A673 (cell line): ENCODE measurements at regions not wholly inside any gene's neighbourhood (a gene's known extent, or its start where the extent isn't known, plus 50 kb on each side); places are given as distances from the start of the nearest gene placed in this dataset.

Source experiments
- BruUV-seq: library from RNA; stranded (reverse); fragments of 400-500 nt; replicated peaks from 2 replicates; lab custom pipeline; 2021; lab: Mats Ljungman, UMichigan
- CTCF ChIA-PET: fragments of 300-600 bp; sonication (Branson Sonifier 250); formaldehyde crosslinking; loops from one replicate; lab custom pipeline; 2022; ENCODE audit warnings: antibody characterized with exemption; lab: Charles Lee
- POLR2A ChIA-PET: fragments of 300-600 bp; sonication (Branson Sonifier 250); formaldehyde crosslinking; loops from one replicate; lab custom pipeline; 2022; ENCODE audit warnings: antibody characterized with exemption; ENCODE audit not compliant: low non-redundant PET; lab: Charles Lee
- DNase-seq: peaks from one replicate; pipeline ENCODE4 v3.0.0-alpha.2; 2015; ENCODE audit warnings: low spot score
- H3K27ac ChIP-seq: fragments of 200-600 bp; sonication (generic); 2 replicates; pipeline ENCODE4 v1.5.1; 2016; ENCODE audit warnings: mixed run types, low read depth, mild to moderate bottlenecking, mixed read lengths, antibody characterized with exemption, low read length; ENCODE audit not compliant: poor library complexity, severe bottlenecking
- H3K27me3 ChIP-seq: fragments of 200-600 bp; sonication (generic); replicated peaks from 2 replicates; pipeline ENCODE4 v1.6.1; 2017; ENCODE audit warnings: mixed run types, low read depth, mild to moderate bottlenecking, mixed read lengths, antibody characterized with exemption, low read length; ENCODE audit not compliant: insufficient read depth, poor library complexity
- H3K36me3 ChIP-seq: fragments of 200-600 bp; sonication (generic); 2 replicates; pipeline ENCODE4 v1.6.1; 2016; ENCODE audit warnings: mixed run types, mild to moderate bottlenecking, mixed read lengths, antibody characterized with exemption, low read length; ENCODE audit not compliant: insufficient read depth, poor library complexity, severe bottlenecking
- H3K4me1 ChIP-seq: fragments of 200-600 bp; sonication (generic); 2 replicates; pipeline ENCODE4 v1.6.1; 2017; ENCODE audit warnings: mixed run types, mild to moderate bottlenecking, mixed read lengths, antibody characterized with exemption, low read length; ENCODE audit not compliant: insufficient read depth, poor library complexity, severe bottlenecking
- H3K4me3 ChIP-seq: fragments of 200-600 bp; sonication (generic); 2 replicates; pipeline ENCODE4 v1.5.1; 2016; ENCODE audit warnings: low read depth, mixed run types, mild to moderate bottlenecking, mixed read lengths, low read length; ENCODE audit not compliant: poor library complexity, severe bottlenecking
- H3K9me3 ChIP-seq: fragments of 200-600 bp; sonication (generic); 2 replicates; pipeline ENCODE4 v1.6.1; 2016; ENCODE audit warnings: mixed run types, low read depth, mild to moderate bottlenecking, mixed read lengths, antibody characterized with exemption, low read length; ENCODE audit not compliant: poor library complexity, severe bottlenecking
- EZH2 ChIP-seq: fragments of 200-600 bp; sonication (generic); IDR thresholded peaks from 2 replicates; pipeline ENCODE4 v1.6.1; 2017; ENCODE audit warnings: borderline replicate concordance, low read depth, mild to moderate bottlenecking, mixed read lengths, antibody characterized with exemption, low read length; ENCODE audit not compliant: poor library complexity, severe bottlenecking
- intact Hi-C: fragments of 100-400 bp; cut with micrococcal nuclease; formaldehyde crosslinking; loops from one replicate; pipeline ENCODE4 v1.10.0; 2022; ENCODE audit not compliant: unreplicated experiment
- TF ChIP-seq, protein P1 (sequence below): fragments of 300-800, 200-600 bp; sonication (generic); conservative IDR thresholded peaks from 2 replicates; pipeline ENCODE4 v1.5.1; 2017; ENCODE audit warnings: low read depth, mild to moderate bottlenecking, antibody characterized with exemption, low read length, moderate library complexity, mixed read lengths

DNA sequence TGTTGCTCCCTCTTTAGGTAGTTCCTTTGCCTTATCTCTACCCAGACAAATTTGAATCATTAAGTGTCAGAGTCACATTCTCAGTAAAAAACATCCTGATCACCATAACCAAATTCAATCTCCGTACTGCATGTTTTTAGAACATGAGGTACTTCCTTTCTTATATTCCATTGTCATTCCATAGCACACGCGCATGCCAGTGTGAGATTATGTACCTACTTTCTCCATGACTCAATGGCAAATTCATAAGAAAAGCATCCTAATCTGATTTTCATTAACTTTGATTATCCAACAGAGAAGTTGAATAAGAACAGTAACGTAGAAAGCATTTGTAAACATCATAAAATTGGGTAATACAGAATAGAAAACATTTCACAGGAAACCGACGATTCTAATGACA lies 1118.6 kb upstream of the CDH9 start:
- Histone ChIP-seq H3K4me3 (no peak overlapping the region), H3K36me3 (no peaks in the 10 kb centered on the region), H3K4me1 (no peaks in the 10 kb centered on the region), H3K27ac (no peak overlapping the region), H3K27me3 (no peaks in the 10 kb centered on the region), H3K9me3 (no peaks in the 10 kb centered on the region)
- no peak for DNase-seq
- POLR2A ChIA-PET = no interaction called here
- intact Hi-C loops = no loop called here
- no TSS peak for BruUV-seq
- TF ChIP-seq, protein P1, sequence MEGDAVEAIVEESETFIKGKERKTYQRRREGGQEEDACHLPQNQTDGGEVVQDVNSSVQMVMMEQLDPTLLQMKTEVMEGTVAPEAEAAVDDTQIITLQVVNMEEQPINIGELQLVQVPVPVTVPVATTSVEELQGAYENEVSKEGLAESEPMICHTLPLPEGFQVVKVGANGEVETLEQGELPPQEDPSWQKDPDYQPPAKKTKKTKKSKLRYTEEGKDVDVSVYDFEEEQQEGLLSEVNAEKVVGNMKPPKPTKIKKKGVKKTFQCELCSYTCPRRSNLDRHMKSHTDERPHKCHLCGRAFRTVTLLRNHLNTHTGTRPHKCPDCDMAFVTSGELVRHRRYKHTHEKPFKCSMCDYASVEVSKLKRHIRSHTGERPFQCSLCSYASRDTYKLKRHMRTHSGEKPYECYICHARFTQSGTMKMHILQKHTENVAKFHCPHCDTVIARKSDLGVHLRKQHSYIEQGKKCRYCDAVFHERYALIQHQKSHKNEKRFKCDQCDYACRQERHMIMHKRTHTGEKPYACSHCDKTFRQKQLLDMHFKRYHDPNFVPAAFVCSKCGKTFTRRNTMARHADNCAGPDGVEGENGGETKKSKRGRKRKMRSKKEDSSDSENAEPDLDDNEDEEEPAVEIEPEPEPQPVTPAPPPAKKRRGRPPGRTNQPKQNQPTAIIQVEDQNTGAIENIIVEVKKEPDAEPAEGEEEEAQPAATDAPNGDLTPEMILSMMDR = no peak
- TF ChIP-seq EZH2 = no peak
- CTCF ChIA-PET = no interaction called here

DNA sequence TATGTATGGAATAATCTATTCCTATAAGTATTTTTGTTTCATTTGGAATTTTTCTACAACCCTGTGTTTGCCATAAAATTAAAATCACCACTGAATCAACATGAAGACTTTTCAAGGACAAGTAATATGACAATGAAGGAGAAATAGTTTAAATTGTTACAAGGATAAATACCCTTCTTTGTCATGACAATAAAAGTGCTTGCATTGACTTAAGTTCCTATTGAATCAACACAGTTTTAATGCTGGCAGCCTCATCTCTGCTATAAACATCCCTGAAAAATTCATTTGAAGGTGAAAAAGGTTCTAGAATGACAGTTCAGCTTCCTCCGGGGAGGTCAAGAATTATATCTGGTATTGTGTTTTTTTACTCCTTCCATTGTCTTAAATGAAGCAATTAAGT lies 1105.1 kb upstream of the CDH9 start:
- no peaks in the 10 kb centered on the region for H3K4me1 ChIP-seq
- no TSS peak for BruUV-seq
- TF ChIP-seq EZH2 = no peak
- TF ChIP-seq, protein P1 = no peak
- H3K36me3 ChIP-seq = no peaks in the 10 kb centered on the region
- H3K4me3 ChIP-seq = no peak overlapping the region
- POLR2A ChIA-PET = no interaction called here
- CTCF ChIA-PET = no interaction called here
- H3K9me3 ChIP-seq = no peaks in the 10 kb centered on the region
- DNase-seq = no peak
- H3K27me3 ChIP-seq = no peaks in the 10 kb centered on the region
- intact Hi-C loops = no loop called here
- H3K27ac ChIP-seq = no peak overlapping the region

DNA sequence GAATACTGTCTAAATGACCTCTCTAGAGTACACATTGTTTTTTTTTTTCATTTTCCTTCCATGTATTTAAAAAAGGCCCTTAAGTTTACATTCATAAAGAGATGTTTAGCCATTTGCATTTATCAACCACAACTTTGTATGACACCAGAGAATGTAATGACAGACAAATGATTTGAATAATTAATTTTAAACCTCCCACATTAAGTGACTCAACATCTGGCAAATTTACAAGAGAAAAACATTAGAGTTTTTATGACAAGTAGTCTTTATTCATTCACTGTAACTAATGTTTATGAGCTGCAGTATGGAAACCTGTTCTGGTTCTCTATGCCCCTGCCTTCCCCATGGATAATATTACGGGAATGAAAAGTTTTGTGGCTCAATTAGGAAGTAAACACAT lies 1093.8 kb upstream of the CDH9 start:
- no TSS peak for BruUV-seq
- ChIA-PET POLR2A (no interaction called here), CTCF (no interaction called here)
- no peaks in the 10 kb centered on the region for H3K27me3 ChIP-seq
- no peaks in the 10 kb centered on the region for H3K9me3 ChIP-seq
- DNase-seq = peak; percentile 0
- H3K36me3 ChIP-seq = no peaks in the 10 kb centered on the region
- H3K4me3 ChIP-seq = no peak overlapping the region
- intact Hi-C loops = no loop called here
- H3K4me1 ChIP-seq = no peaks in the 10 kb centered on the region
- TF ChIP-seq EZH2 = no peak
- TF ChIP-seq, protein P1 = no peak
- no peak overlapping the region for H3K27ac ChIP-seq
